DND-41 (cell line): ENCODE measurements at regions not wholly inside any gene's neighbourhood (a gene's known extent, or its start where the extent isn't known, plus 50 kb on each side); places are given as distances from the start of the nearest gene placed in this dataset.

Source experiments
- EZH2 ChIP-seq: IDR thresholded peaks from 3 replicates; pipeline ENCODE4 v1.6.1; 2012; ENCODE audit warnings: borderline replicate concordance, low read depth, mild to moderate bottlenecking, moderate library complexity, low read length, inconsistent platforms; ENCODE audit not compliant: severe bottlenecking
- TF ChIP-seq, protein P1 (sequence below): IDR thresholded peaks from 2 replicates; pipeline ENCODE4 v1.5.1; 2012; ENCODE audit warnings: borderline replicate concordance, low read length, moderate library complexity, mild to moderate bottlenecking; ENCODE audit not compliant: poor library complexity, severe bottlenecking; ENCODE audit errors: extremely low read depth

- TF ChIP-seq, protein P1, sequence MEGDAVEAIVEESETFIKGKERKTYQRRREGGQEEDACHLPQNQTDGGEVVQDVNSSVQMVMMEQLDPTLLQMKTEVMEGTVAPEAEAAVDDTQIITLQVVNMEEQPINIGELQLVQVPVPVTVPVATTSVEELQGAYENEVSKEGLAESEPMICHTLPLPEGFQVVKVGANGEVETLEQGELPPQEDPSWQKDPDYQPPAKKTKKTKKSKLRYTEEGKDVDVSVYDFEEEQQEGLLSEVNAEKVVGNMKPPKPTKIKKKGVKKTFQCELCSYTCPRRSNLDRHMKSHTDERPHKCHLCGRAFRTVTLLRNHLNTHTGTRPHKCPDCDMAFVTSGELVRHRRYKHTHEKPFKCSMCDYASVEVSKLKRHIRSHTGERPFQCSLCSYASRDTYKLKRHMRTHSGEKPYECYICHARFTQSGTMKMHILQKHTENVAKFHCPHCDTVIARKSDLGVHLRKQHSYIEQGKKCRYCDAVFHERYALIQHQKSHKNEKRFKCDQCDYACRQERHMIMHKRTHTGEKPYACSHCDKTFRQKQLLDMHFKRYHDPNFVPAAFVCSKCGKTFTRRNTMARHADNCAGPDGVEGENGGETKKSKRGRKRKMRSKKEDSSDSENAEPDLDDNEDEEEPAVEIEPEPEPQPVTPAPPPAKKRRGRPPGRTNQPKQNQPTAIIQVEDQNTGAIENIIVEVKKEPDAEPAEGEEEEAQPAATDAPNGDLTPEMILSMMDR: no peak
- TF ChIP-seq EZH2: no peak
Measured at GRCh38 chr13:111575276-111575675, 254.8 kb downstream of the TEX29 start.
